ENCODE measurements at regions not wholly inside any gene's neighbourhood (a gene's known extent, or its start where the extent isn't known, plus 50 kb on each side); places are given as distances from the start of the nearest gene placed in this dataset.

GRCh38 chr5:3362606-3362910 lies 233.1 kb upstream of the IRX1 start:
- no peak for DNase-seq (ENCODE audit: low spot score)

GRCh38 chr5:3361811-3362605 lies 233.6 kb upstream of the IRX1 start:
- DNase-seq (ENCODE audit: low spot score): no peak

- no peak for DNase-seq (ENCODE audit: low spot score)
Observed at GRCh38 chr5:3359642-3360041, 236.0 kb upstream of the IRX1 start.

GRCh38 chr5:3357291-3357690 lies 238.3 kb upstream of the IRX1 start:
- no peak for DNase-seq (ENCODE audit: low spot score)

- DNase-seq (ENCODE audit: low spot score): no peak
Observed at GRCh38 chr5:3356016-3356415, 239.6 kb upstream of the IRX1 start.

- DNase-seq (ENCODE audit: low spot score): no peak
Observed at GRCh38 chr5:3355126-3355525, 240.5 kb upstream of the IRX1 start.

- DNase-seq (ENCODE audit: low spot score): no peak
Observed at GRCh38 chr5:3354606-3355005, 241.0 kb upstream of the IRX1 start.

GRCh38 chr5:3353561-3353960 lies 242.1 kb upstream of the IRX1 start:
- DNase-seq (ENCODE audit: low spot score): no peak

- no peak for DNase-seq (ENCODE audit: low spot score)
Observed at GRCh38 chr5:3352711-3353110, 242.9 kb upstream of the IRX1 start.

- DNase-seq (ENCODE audit: low spot score): no peak
Observed at GRCh38 chr5:3351581-3352442, 243.8 kb upstream of the IRX1 start.

- DNase-seq (ENCODE audit: low spot score): no peak
Observed at GRCh38 chr5:3350781-3351180, 244.9 kb upstream of the IRX1 start.

- DNase-seq (ENCODE audit: low spot score): no peak
Observed at GRCh38 chr5:3349704-3350565, 245.7 kb upstream of the IRX1 start.

GRCh38 chr5:3348576-3349535 lies 246.8 kb upstream of the IRX1 start:
- no peak for DNase-seq (ENCODE audit: low spot score)

- DNase-seq (ENCODE audit: low spot score): no peak
Observed at GRCh38 chr5:3347741-3348140, 247.9 kb upstream of the IRX1 start.

- DNase-seq (ENCODE audit: low spot score): no peak
Observed at GRCh38 chr5:3346111-3346820, 249.4 kb upstream of the IRX1 start.

- no peak for DNase-seq (ENCODE audit: low spot score)
Observed at GRCh38 chr5:3345195-3345594, 250.4 kb upstream of the IRX1 start.

GRCh38 chr5:3344671-3345070 lies 251.0 kb upstream of the IRX1 start:
- DNase-seq (ENCODE audit: low spot score): no peak

GRCh38 chr5:3343911-3344310 lies 251.7 kb upstream of the IRX1 start:
- no peak for DNase-seq (ENCODE audit: low spot score)

- DNase-seq (ENCODE audit: low spot score): no peak
Observed at GRCh38 chr5:3343211-3343610, 252.4 kb upstream of the IRX1 start.

Data from HT-29 (cell line).